PC-3 (cell line): ENCODE measurements at regions not wholly inside any gene's neighbourhood (a gene's known extent, or its start where the extent isn't known, plus 50 kb on each side); places are given as distances from the start of the nearest gene placed in this dataset.

Experiments used
- ATAC-seq: fragments of 200-7000 bp; cut with Tn5 transposase; 2 replicates; pipeline ENCODE4 v1.9.1; 2020; ENCODE audit warnings: mild to moderate bottlenecking, moderate library complexity
- BruUV-seq: library from RNA; stranded (reverse); fragments of 400-500 nt; replicated peaks from 2 replicates; lab custom pipeline; 2021; lab: Mats Ljungman, UMichigan
- CTCF ChIA-PET: fragments of 300-600 bp; sonication (Branson Sonifier 250); formaldehyde crosslinking; loops from one replicate; lab custom pipeline; 2022; ENCODE audit warnings: antibody characterized with exemption; lab: Charles Lee
- POLR2A ChIA-PET: fragments of 300-600 bp; sonication (Branson Sonifier 250); formaldehyde crosslinking; loops from one replicate; lab custom pipeline; 2022; ENCODE audit warnings: antibody characterized with exemption; ENCODE audit not compliant: unreplicated experiment; lab: Charles Lee
- DNase-seq: peaks from one replicate; pipeline ENCODE4 v3.0.0-alpha.2; 2015
- H2AFZ ChIP-seq: fragments of 300-600 bp; sonication (generic); 2 replicates; pipeline ENCODE4 v1.6.0; 2016; ENCODE audit warnings: antibody characterized with exemption, low read length
- H3F3A ChIP-seq: fragments of 300-600 bp; sonication (generic); one replicate; pipeline ENCODE4 v1.6.0; 2017; ENCODE audit warnings: antibody characterized with exemption, low read length, control low read depth, mild to moderate bottlenecking; ENCODE audit not compliant: unreplicated experiment
- H3K27ac ChIP-seq: fragments of 300-600 bp; sonication (generic); 2 replicates; pipeline ENCODE4 v1.5.1; 2016; ENCODE audit warnings: mild to moderate bottlenecking, low read length
- H3K27me3 ChIP-seq: fragments of 300-600 bp; sonication (generic); 2 replicates; pipeline ENCODE4 v1.6.1; 2016; ENCODE audit warnings: low read length, mixed read lengths
- H3K36me3 ChIP-seq: fragments of 300-600 bp; sonication (generic); 2 replicates; pipeline ENCODE4 v1.6.1; 2016; ENCODE audit warnings: low read depth, mixed run types, low read length, mixed read lengths
- H3K4me1 ChIP-seq: fragments of 300-600 bp; sonication (generic); 2 replicates; pipeline ENCODE4 v1.5.1; 2016; ENCODE audit warnings: low read length; ENCODE audit not compliant: insufficient read depth
- H3K4me2 ChIP-seq: fragments of 300-600 bp; sonication (generic); 2 replicates; pipeline ENCODE4 v1.6.0; 2016; ENCODE audit warnings: low read length
- H3K4me3 ChIP-seq: fragments of 300-600 bp; sonication (generic); 2 replicates; pipeline ENCODE4 v1.5.1; 2016; ENCODE audit warnings: mild to moderate bottlenecking, low read length, mixed read lengths
- H3K79me2 ChIP-seq: fragments of 300-600 bp; sonication (generic); 2 replicates; pipeline ENCODE4 v1.6.1; 2017; ENCODE audit warnings: low read length, mixed read lengths
- H3K9ac ChIP-seq: fragments of 300-600 bp; sonication (generic); 2 replicates; pipeline ENCODE4 v1.6.0; 2016; ENCODE audit warnings: mild to moderate bottlenecking, low read length
- H3K9me2 ChIP-seq: fragments of 300-600 bp; sonication (generic); replicated peaks from 2 replicates; pipeline ENCODE4 v1.6.1; 2016; ENCODE audit warnings: mixed run types, low read length, mixed read lengths
- H3K9me3 ChIP-seq: fragments of 300-600 bp; sonication (generic); 2 replicates; pipeline ENCODE4 v1.6.1; 2016; ENCODE audit warnings: low read length, mixed read lengths
- H4K20me1 ChIP-seq: fragments of 300-600 bp; sonication (generic); 2 replicates; pipeline ENCODE4 v1.6.1; 2016; ENCODE audit warnings: low read length, mixed read lengths
- EZH2 ChIP-seq: fragments of 300-600 bp; sonication (generic); IDR thresholded peaks from one replicate; pipeline ENCODE4 v1.6.1; 2017; ENCODE audit warnings: antibody characterized with exemption, mild to moderate bottlenecking, low read length; ENCODE audit not compliant: unreplicated experiment
- EZH2phosphoT487 ChIP-seq: fragments of 300-600 bp; sonication (generic); IDR thresholded peaks from 2 replicates; pipeline ENCODE4 v1.6.1; 2018; ENCODE audit warnings: mild to moderate bottlenecking, antibody characterized with exemption, low read length, borderline replicate concordance
- intact Hi-C: fragments of 100-400 bp; cut with micrococcal nuclease; formaldehyde crosslinking; loops from 2 replicates; pipeline ENCODE4 v1.9.0; 2023
- TF ChIP-seq, protein P1 (sequence below): fragments of 300-600 bp; sonication (generic); conservative IDR thresholded peaks from 2 replicates; pipeline ENCODE4 v1.5.1; 2017; ENCODE audit warnings: antibody characterized with exemption, low read depth, mild to moderate bottlenecking, low read length

DNA sequence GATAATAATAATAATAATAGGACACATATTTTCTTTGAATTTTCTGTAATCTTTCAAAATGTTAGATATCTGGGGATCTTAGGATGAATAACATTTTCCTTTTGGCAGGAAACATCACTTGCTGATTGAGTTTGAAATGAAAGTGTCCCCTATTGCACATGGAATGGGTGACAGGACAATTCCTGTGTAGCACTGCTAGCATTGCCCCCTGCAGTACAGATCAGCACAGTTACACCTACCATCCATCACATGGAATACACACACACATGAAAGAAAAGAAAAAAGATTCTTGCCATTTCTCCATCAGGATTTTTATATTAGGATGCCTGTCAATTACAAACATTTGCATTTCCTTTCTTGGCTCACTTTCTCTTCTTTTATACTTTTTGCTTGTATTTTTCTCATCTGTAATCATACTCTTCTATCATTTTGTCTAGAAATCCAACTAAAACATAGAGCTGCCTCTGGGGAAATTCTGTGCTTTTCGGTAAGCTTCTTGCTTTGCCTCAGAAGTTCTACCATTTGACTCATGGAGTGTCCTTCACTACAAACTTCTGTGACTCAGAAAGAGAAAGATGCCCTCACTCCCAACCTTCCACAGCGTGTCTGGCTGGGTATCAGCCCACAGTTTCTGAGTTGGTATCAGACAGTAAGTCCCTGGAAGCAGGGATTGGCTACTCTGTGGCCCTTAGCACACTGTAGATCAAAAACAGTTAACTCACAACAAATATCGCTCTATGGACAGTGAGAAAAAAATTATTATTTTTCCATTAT is 641.2 kb downstream of the PTPRC start:
- BruUV-seq, result no TSS peak
- no peaks in the 10 kb centered on the region for H3F3A ChIP-seq
- POLR2A ChIA-PET, result no interaction called here

DNA sequence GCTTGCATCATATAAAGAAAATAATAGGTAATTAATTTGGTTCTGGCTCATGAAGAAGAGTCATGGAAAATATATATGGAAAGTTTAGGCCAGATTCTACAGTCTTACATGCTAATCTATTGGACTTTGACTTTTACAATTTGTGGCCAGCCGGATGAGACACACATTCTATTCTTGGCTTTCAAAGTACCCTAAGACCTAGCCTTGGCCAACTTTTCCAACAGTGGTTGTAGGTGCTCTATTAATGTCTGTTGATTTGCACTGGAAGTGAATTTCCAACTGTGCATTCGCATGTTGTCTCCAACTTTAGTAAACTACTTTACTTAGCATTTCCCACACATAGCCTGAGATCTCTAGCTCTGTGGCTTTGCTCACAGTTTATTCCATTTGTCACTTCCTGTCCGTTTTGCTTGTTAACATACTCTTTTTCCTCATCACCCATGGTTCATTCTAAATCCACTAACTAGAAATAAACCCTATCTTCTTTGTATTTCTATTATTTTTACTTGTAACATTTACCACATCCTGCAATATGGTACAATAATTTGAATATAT is 644.0 kb downstream of the PTPRC start:
- no peaks in the 10 kb centered on the region for H3K4me1 ChIP-seq
- DNase-seq (no peak), ATAC-seq (no peak)
- no peaks in the 10 kb centered on the region for H3K27me3 ChIP-seq
- no peaks in the 10 kb centered on the region for H4K20me1 ChIP-seq
- no peak for TF ChIP-seq EZH2
- TF ChIP-seq EZH2phosphoT487, result no peak
- TF ChIP-seq, protein P1, sequence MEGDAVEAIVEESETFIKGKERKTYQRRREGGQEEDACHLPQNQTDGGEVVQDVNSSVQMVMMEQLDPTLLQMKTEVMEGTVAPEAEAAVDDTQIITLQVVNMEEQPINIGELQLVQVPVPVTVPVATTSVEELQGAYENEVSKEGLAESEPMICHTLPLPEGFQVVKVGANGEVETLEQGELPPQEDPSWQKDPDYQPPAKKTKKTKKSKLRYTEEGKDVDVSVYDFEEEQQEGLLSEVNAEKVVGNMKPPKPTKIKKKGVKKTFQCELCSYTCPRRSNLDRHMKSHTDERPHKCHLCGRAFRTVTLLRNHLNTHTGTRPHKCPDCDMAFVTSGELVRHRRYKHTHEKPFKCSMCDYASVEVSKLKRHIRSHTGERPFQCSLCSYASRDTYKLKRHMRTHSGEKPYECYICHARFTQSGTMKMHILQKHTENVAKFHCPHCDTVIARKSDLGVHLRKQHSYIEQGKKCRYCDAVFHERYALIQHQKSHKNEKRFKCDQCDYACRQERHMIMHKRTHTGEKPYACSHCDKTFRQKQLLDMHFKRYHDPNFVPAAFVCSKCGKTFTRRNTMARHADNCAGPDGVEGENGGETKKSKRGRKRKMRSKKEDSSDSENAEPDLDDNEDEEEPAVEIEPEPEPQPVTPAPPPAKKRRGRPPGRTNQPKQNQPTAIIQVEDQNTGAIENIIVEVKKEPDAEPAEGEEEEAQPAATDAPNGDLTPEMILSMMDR, result no peak
- no peak overlapping the region for H3K4me2 ChIP-seq
- no TSS peak for BruUV-seq
- H3K9me2 ChIP-seq, result no peaks in the 10 kb centered on the region
- no peak overlapping the region for H3K4me3 ChIP-seq
- H3K79me2 ChIP-seq, result no peaks in the 10 kb centered on the region
- ChIA-PET POLR2A (no interaction called here), CTCF (interaction anchor here (0.5 kb wide), 1 partner anchor 1883 kb away, joined by 9 read pairs; no protein-coding TSS in a partner anchor)
- H2AFZ ChIP-seq, result no peak overlapping the region
- H3K9ac ChIP-seq, result no peak overlapping the region
- H3K9me3 ChIP-seq, result no peaks in the 10 kb centered on the region
- H3K27ac ChIP-seq, result no peak overlapping the region
- no peaks in the 10 kb centered on the region for H3F3A ChIP-seq
- intact Hi-C loops, result no loop called here
- no peaks in the 10 kb centered on the region for H3K36me3 ChIP-seq

More for the DNA sequence above, 641.2 kb downstream of the PTPRC start:
- Histone ChIP-seq H3K9me2 (no peaks in the 10 kb centered on the region), H3K79me2 (no peaks in the 10 kb centered on the region), H4K20me1 (no peaks in the 10 kb centered on the region), H3K27ac (no peak overlapping the region), H3K9me3 (no peaks in the 10 kb centered on the region), H3K27me3 (no peaks in the 10 kb centered on the region), H2AFZ (no peak overlapping the region), H3K4me2 (no peak overlapping the region), H3K36me3 (no peaks in the 10 kb centered on the region), H3K4me3 (no peak overlapping the region), H3K9ac (no peak overlapping the region), H3K4me1 (no peaks in the 10 kb centered on the region)
- TF ChIP-seq EZH2 (no peak), EZH2phosphoT487 (no peak)
- TF ChIP-seq, protein P1, result no peak
- DNase-seq, result no peak
- CTCF ChIA-PET, result no interaction called here
- no peak for ATAC-seq
- intact Hi-C loops, result no loop called here

DNA sequence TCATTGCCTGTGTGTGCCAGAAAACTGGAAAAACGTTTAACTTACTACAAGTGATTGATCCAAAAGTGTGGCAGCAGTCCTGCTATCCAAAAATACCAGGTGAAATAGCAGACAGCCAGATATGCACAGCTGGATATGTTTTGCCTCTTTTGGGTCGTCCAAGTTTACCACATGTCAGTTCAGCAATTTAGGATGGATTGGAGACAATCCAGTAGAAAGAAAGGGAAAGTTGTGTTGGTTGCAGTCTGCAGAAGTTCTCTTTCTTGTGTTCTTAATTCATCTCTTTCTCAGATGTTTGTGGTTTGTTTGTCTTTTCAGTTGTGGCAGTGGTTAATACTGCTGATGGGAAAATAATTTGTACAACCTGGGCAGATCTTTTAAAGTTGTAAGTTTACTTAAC is 645.0 kb downstream of the PTPRC start:
- ChIA-PET CTCF (no interaction called here), POLR2A (no interaction called here)
- H3K4me3 ChIP-seq, result no peak overlapping the region
- no peaks in the 10 kb centered on the region for H3F3A ChIP-seq
- H3K4me1 ChIP-seq, result no peaks in the 10 kb centered on the region
- intact Hi-C loops, result no loop called here
- BruUV-seq, result no TSS peak
- H2AFZ ChIP-seq, result no peak overlapping the region
- no peaks in the 10 kb centered on the region for H3K36me3 ChIP-seq
- H3K27ac ChIP-seq, result no peak overlapping the region
- DNase-seq (no peak), ATAC-seq (no peak)
- H3K9me2 ChIP-seq, result no peaks in the 10 kb centered on the region
- H3K9ac ChIP-seq, result no peak overlapping the region
- H3K79me2 ChIP-seq, result no peaks in the 10 kb centered on the region
- no peaks in the 10 kb centered on the region for H3K27me3 ChIP-seq
- no peak overlapping the region for H3K4me2 ChIP-seq
- H3K9me3 ChIP-seq, result no peaks in the 10 kb centered on the region
- no peaks in the 10 kb centered on the region for H4K20me1 ChIP-seq
- TF ChIP-seq EZH2phosphoT487 (no peak), EZH2 (no peak)
- TF ChIP-seq, protein P1, result no peak
